ENCODE measurements at regions not wholly inside any gene's neighbourhood (a gene's known extent, or its start where the extent isn't known, plus 50 kb on each side); places are given as distances from the start of the nearest gene placed in this dataset.
"Not testable (repeated sequence)": the region's sequence is repeated elsewhere in the genome, so short reads cannot be mapped to it uniquely, and the experiment has no call there.

- no peaks in the 10 kb centered on the region for H3K27me3 Mint-ChIP-seq
- DNase-seq: no peak
- H3K27ac Mint-ChIP-seq: no peak overlapping the region
- H3K4me1 Mint-ChIP-seq: no peaks in the 10 kb centered on the region
- no peak overlapping the region for H3K4me3 Mint-ChIP-seq
- CTCF ChIA-PET: no interaction called here
- no peaks in the 10 kb centered on the region for H3K36me3 Mint-ChIP-seq (ENCODE audit: low read depth)
- POLR2A ChIA-PET: no interaction called here
- H3K9me3 Mint-ChIP-seq: no peaks in the 10 kb centered on the region
Measured at GRCh38 chr18:1011349-1011748, 106.7 kb downstream of the ADCYAP1 start.

GRCh38 chr18:1012775-1013174 lies 108.1 kb downstream of the ADCYAP1 start:
- no peaks in the 10 kb centered on the region for H3K9me3 Mint-ChIP-seq
- POLR2A ChIA-PET: no interaction called here
- no peak overlapping the region for H3K27ac Mint-ChIP-seq
- H3K27me3 Mint-ChIP-seq: no peaks in the 10 kb centered on the region
- CTCF ChIA-PET: no interaction called here
- H3K4me3 Mint-ChIP-seq: no peak overlapping the region
- H3K4me1 Mint-ChIP-seq: no peaks in the 10 kb centered on the region
- H3K36me3 Mint-ChIP-seq (ENCODE audit: low read depth): no peaks in the 10 kb centered on the region
- DNase-seq: no peak

DNA sequence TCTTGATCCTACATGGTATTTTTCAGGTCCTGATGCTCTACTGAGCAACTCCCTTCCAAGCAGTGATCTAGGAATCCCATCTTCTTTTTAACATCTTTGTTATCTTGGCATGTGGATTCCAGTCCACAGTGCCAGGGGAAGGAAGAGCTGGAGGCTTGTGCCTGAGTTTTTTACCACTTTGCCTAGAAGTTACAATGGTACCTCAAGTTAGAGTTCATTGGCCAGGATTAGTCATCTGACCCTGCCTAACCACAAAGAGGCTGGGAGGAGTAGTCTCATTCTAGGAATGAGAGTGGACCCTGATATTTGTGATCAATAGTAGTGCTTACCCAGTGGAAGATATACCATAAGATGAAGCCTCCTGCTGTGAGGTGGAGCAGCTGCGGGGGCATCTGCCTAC lies 109.3 kb downstream of the ADCYAP1 start:
- Mint-ChIP-seq H3K4me3 (no peak overlapping the region), H3K27ac (no peak overlapping the region), H3K27me3 (no peaks in the 10 kb centered on the region), H3K36me3 (ENCODE audit: low read depth) (no peaks in the 10 kb centered on the region), H3K9me3 (no peaks in the 10 kb centered on the region), H3K4me1 (no peaks in the 10 kb centered on the region)
- no peak for DNase-seq
- ChIA-PET CTCF (no interaction called here), POLR2A (no interaction called here)

DNA sequence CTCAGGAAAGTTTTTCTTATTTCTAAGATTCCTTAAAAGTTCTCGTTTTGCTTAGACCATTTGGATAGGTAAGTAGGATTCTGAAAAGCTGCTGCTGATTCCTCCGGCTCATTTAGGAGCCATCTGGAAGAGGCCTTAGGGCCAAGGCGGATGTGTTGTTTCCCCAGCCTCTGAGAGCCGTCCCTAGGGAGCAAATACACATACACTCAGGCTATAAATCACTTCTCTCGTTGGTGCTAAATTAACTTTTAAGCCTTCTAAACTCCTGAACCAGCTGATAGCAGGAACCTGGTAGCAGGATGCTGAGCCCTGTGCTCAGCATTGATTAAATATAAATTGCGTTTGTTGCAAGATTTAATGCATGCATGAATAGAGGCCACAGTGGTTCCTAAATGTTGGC lies 109.8 kb downstream of the ADCYAP1 start:
- no peaks in the 10 kb centered on the region for H3K4me1 Mint-ChIP-seq
- H3K36me3 Mint-ChIP-seq (ENCODE audit: low read depth): no peaks in the 10 kb centered on the region
- DNase-seq: no peak
- no peak overlapping the region for H3K4me3 Mint-ChIP-seq
- ChIA-PET POLR2A (no interaction called here), CTCF (no interaction called here)
- no peaks in the 10 kb centered on the region for H3K9me3 Mint-ChIP-seq
- no peak overlapping the region for H3K27ac Mint-ChIP-seq
- H3K27me3 Mint-ChIP-seq: peaks cover 2% of the 10 kb centered on the region

DNA sequence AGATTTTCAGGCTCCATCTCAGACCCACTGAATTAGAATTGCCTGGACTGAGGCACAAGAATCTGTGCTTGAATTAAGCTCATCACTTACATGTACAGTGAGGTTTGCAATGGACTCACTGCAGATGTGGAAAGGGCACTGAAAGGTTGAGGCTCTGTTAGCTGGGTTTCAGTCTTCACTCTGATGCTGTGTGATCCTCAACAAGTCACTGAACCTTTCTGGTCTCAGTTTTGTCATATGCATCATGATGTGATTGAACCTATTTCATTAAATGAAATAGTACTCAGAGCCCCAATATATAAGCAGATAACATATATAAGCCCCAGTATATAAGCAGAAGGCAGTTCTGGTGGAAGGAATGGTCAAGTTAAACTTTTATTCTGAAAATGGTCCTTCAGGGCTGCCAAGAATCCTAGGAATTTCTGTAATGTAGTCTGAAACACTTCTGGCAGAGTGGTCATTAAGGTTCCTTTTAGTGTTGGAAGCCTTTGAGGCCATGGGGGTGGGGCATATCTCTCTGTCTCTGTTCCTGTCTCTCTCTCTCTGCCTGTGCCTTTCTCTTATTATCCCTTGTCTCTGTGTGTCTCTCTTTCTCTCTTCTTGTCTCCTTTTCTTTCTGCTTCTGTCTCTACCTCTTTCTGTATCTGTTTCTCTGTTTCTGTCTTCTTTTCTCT lies 110.4 kb downstream of the ADCYAP1 start:
- CTCF ChIA-PET: no interaction called here

GRCh38 chr18:1015777-1016176 lies 111.1 kb downstream of the ADCYAP1 start:
- POLR2A ChIA-PET: no interaction called here
- Mint-ChIP-seq H3K27me3 (peaks cover 2% of the 10 kb centered on the region), H3K27ac (no peak overlapping the region), H3K9me3 (no peaks in the 10 kb centered on the region), H3K36me3 (ENCODE audit: low read depth) (no peaks in the 10 kb centered on the region), H3K4me1 (no peaks in the 10 kb centered on the region), H3K4me3 (no peak overlapping the region)
- no peak for DNase-seq
- CTCF ChIA-PET: no interaction called here

More for the DNA sequence above, 110.4 kb downstream of the ADCYAP1 start:
- no peaks in the 10 kb centered on the region for H3K9me3 Mint-ChIP-seq
- H3K36me3 Mint-ChIP-seq (ENCODE audit: low read depth): no peaks in the 10 kb centered on the region
- no peaks in the 10 kb centered on the region for H3K4me1 Mint-ChIP-seq
- no peak overlapping the region for H3K4me3 Mint-ChIP-seq
- no peak for DNase-seq
- POLR2A ChIA-PET: no interaction called here
- peaks cover 2% of the 10 kb centered on the region for H3K27me3 Mint-ChIP-seq
- no peak overlapping the region for H3K27ac Mint-ChIP-seq

DNA sequence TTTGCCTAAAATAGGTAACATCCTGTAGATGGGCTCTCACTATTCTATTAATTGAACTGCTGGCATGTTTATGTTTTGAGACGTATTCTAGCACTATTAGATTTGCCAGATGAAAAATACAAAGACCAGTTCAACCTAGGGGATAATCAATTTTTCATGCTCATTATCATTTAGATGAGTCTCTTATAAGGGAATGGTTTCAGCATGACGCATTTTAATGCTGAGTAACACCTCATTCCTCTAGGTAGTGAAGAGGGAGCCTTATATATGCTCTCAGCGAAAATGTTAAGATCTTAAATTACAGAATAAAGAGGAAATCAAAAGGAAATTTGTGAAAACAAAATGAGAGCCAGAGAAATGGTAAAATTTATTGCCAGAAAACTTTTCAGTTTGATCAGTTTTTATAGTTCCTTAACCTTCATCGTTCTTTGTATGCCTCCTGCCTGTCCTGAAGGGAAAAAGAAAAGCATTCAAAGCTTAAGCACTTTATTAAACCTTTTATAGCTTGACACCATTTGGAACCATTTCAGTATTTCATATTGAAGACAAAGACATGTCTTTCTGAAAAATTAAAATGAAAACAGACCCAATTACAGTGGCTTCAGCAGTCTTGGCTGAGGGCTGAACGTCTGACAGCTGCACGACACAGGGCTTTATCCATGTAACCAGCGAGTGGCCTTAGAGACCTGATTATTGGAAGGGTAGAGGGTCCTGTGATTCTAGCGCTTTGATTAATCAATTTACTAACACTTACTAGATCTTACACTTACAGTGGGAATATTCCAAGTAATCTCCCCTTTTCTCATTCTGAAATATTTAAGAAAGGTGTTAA lies 112.8 kb downstream of the ADCYAP1 start:
- ChIA-PET CTCF (no interaction called here), POLR2A (no interaction called here)
- Mint-ChIP-seq H3K27ac (no peak overlapping the region), H3K4me1 (no peaks in the 10 kb centered on the region), H3K27me3 (peaks cover 2% of the 10 kb centered on the region), H3K4me3 (no peak overlapping the region), H3K36me3 (ENCODE audit: low read depth) (no peaks in the 10 kb centered on the region), H3K9me3 (no peaks in the 10 kb centered on the region)
- no peak for DNase-seq

DNA sequence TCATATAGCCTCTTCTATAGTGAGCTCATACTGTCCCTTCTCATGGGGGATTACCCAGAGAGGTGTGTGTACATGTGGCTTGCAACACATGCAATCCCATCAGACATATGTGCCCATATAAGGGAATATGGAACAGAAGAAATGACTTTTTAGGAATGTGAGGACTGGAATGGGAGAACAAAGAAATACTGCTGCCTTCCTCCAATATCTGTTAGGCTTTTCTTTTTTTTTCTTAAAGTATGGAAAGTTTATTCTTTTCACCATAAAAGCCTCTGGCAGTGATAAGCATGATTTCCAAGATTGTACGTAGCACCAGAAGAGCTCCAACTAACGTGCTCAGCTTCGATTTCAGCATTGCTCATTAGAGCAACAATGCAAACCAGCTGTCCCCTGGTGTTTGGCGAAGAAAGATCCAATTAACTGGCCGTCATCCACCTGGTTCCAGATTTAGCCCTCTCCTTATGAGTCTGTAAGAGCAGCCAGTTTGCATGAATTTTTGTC lies 113.6 kb downstream of the ADCYAP1 start:
- DNase-seq: no peak
- ChIA-PET CTCF (no interaction called here), POLR2A (no interaction called here)
- no peaks in the 10 kb centered on the region for H3K4me1 Mint-ChIP-seq
- no peak overlapping the region for H3K4me3 Mint-ChIP-seq
- no peaks in the 10 kb centered on the region for H3K36me3 Mint-ChIP-seq (ENCODE audit: low read depth)
- peaks cover 2% of the 10 kb centered on the region for H3K27me3 Mint-ChIP-seq
- H3K9me3 Mint-ChIP-seq: no peaks in the 10 kb centered on the region
- no peak overlapping the region for H3K27ac Mint-ChIP-seq

- CTCF ChIA-PET: interaction anchor here (0.5 kb wide), 1 partner anchor 60 kb away, joined by 4 read pairs; no protein-coding TSS in a partner anchor
- no peak overlapping the region for H3K27ac Mint-ChIP-seq
Measured at GRCh38 chr18:1019191-1019590, 114.5 kb downstream of the ADCYAP1 start.

GRCh38 chr18:1020731-1021344 lies 116.2 kb downstream of the ADCYAP1 start:
- H3K36me3 Mint-ChIP-seq (ENCODE audit: low read depth): no peaks in the 10 kb centered on the region
- H3K4me1 Mint-ChIP-seq: no peaks in the 10 kb centered on the region

More at GRCh38 chr18:1019191-1019590, 114.5 kb downstream of the ADCYAP1 start:
- H3K4me1 Mint-ChIP-seq: no peaks in the 10 kb centered on the region
- no peaks in the 10 kb centered on the region for H3K36me3 Mint-ChIP-seq (ENCODE audit: low read depth)
- DNase-seq: no peak
- peaks cover 2% of the 10 kb centered on the region for H3K27me3 Mint-ChIP-seq
- POLR2A ChIA-PET: no interaction called here
- H3K4me3 Mint-ChIP-seq: no peak overlapping the region
- no peaks in the 10 kb centered on the region for H3K9me3 Mint-ChIP-seq

DNA sequence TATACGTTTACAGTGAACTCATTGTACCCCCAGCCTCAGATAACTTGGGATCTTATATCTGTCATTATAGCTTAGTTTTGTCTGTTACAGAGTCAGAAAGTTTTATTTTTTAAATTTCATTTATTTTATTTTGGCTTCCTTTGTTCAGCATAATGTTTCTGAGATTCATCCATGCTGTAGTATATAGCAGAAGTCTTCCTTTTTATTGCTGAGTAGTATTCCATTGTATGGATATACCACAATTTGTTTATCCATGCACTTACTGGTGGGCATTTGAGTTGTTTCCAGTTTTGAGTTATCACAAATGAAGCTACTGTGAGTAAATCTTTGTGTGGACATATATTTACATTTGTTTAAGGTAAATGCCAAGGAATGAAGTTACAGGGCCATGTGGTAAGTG lies 122.3 kb downstream of the ADCYAP1 start:
- ChIA-PET CTCF (no interaction called here), POLR2A (no interaction called here)
- DNase-seq: no peak
- no peaks in the 10 kb centered on the region for H3K36me3 Mint-ChIP-seq (ENCODE audit: low read depth)
- H3K9me3 Mint-ChIP-seq: peaks cover 2% of the 10 kb centered on the region
- no peak overlapping the region for H3K4me3 Mint-ChIP-seq
- no peaks in the 10 kb centered on the region for H3K27me3 Mint-ChIP-seq
- no peak overlapping the region for H3K27ac Mint-ChIP-seq
- no peaks in the 10 kb centered on the region for H3K4me1 Mint-ChIP-seq

More at GRCh38 chr18:1020731-1021344, 116.2 kb downstream of the ADCYAP1 start:
- H3K9me3 Mint-ChIP-seq: no peaks in the 10 kb centered on the region
- DNase-seq: no peak
- H3K27me3 Mint-ChIP-seq: peaks cover 2% of the 10 kb centered on the region
- CTCF ChIA-PET: no interaction called here
- POLR2A ChIA-PET: no interaction called here
- no peak overlapping the region for H3K27ac Mint-ChIP-seq
- no peak overlapping the region for H3K4me3 Mint-ChIP-seq

- DNase-seq; H3K9me3 Mint-ChIP-seq; CTCF ChIA-PET; H3K4me3 Mint-ChIP-seq; H3K4me1 Mint-ChIP-seq; POLR2A ChIA-PET; H3K27ac Mint-ChIP-seq; H3K27me3 Mint-ChIP-seq; H3K36me3 Mint-ChIP-seq (ENCODE audit: low read depth): not testable (repeated sequence)
Measured at GRCh38 chr18:1033092-1033491, 128.4 kb downstream of the ADCYAP1 start.

- Mint-ChIP-seq H3K4me1 (no peaks in the 10 kb centered on the region), H3K9me3 (no peaks in the 10 kb centered on the region), H3K36me3 (ENCODE audit: low read depth) (no peaks in the 10 kb centered on the region), H3K27ac (no peak overlapping the region), H3K4me3 (no peak overlapping the region), H3K27me3 (no peaks in the 10 kb centered on the region)
- DNase-seq: no peak
- POLR2A ChIA-PET: no interaction called here
- CTCF ChIA-PET: no interaction called here
Measured at GRCh38 chr18:1034971-1035370, 130.3 kb downstream of the ADCYAP1 start.

All from activated CD4-positive, alpha-beta memory T cell treated with anti-CD3 and anti-CD28 coated beads, Interleukin-2, amount 10 ng/mL, durations not matched to agents 7 days and 5 days (primary cell).